ENCODE measurements at regions not wholly inside any gene's neighbourhood (a gene's known extent, or its start where the extent isn't known, plus 50 kb on each side); places are given as distances from the start of the nearest gene placed in this dataset.

DNA sequence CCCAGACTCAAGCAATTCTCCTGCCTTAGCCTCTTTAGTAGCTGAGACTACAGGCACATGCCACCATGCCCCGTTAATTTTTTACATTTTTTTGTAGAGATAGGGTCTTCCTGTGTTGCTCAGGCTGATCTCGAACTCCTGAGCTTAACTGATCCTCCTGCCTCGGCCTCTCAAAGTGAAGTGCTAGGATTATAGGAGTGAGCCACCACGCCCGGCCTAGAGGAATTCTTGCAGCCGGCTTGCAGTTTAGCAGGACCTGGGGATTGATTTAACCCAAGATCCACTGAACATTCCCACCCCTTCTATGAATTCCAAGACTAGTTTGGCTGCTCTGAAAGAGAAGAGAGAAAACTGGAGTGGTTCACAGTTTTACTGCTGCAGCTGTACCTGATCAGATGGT, 63.3 kb upstream of the TNRC6B start:
- 71 to 75% methylated on average over 5 to 6 of the region's 6 CpGs for WGBS, 2 donors (ENCODE audit: low coverage in 1 of 2)
- no peak overlapping the region for H3K27ac ChIP-seq
- intact Hi-C loops (cut with DNase I; ENCODE audit: low total_unique reads) (no loop called here), in situ Hi-C loops (cut with MboI; ENCODE audit: low pct_ligation_motif_present in 1 of 4, low pct_unique_long_range_greater_than_20kb in 1 of 4, low sequenced_read_pairs in 3 of 4) (no loop called here)
- TF ChIP-seq EP300 (IDR thresholded peaks at IDR 0.05; ENCODE audit: low read depth): no peak
- TF ChIP-seq POLR2A (IDR thresholded peaks at IDR 0.05): no peak
- TF ChIP-seq, protein P1, sequence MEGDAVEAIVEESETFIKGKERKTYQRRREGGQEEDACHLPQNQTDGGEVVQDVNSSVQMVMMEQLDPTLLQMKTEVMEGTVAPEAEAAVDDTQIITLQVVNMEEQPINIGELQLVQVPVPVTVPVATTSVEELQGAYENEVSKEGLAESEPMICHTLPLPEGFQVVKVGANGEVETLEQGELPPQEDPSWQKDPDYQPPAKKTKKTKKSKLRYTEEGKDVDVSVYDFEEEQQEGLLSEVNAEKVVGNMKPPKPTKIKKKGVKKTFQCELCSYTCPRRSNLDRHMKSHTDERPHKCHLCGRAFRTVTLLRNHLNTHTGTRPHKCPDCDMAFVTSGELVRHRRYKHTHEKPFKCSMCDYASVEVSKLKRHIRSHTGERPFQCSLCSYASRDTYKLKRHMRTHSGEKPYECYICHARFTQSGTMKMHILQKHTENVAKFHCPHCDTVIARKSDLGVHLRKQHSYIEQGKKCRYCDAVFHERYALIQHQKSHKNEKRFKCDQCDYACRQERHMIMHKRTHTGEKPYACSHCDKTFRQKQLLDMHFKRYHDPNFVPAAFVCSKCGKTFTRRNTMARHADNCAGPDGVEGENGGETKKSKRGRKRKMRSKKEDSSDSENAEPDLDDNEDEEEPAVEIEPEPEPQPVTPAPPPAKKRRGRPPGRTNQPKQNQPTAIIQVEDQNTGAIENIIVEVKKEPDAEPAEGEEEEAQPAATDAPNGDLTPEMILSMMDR (IDR thresholded peaks at IDR 0.05): no peak
- TF ChIP-seq POLR2AphosphoS5 (IDR thresholded peaks at IDR 0.05): no peak
- no peak for DNase-seq
- H3K27me3 ChIP-seq: no peaks in the 10 kb centered on the region
- no peaks in the 10 kb centered on the region for H3K36me3 ChIP-seq
- no peaks in the 10 kb centered on the region for H3K9me3 ChIP-seq
- H3K4me3 ChIP-seq: no peak overlapping the region
- peaks cover 0 to 10% (median 0%) of the 10 kb centered on the region in 4 donors for H3K4me1 ChIP-seq

DNA sequence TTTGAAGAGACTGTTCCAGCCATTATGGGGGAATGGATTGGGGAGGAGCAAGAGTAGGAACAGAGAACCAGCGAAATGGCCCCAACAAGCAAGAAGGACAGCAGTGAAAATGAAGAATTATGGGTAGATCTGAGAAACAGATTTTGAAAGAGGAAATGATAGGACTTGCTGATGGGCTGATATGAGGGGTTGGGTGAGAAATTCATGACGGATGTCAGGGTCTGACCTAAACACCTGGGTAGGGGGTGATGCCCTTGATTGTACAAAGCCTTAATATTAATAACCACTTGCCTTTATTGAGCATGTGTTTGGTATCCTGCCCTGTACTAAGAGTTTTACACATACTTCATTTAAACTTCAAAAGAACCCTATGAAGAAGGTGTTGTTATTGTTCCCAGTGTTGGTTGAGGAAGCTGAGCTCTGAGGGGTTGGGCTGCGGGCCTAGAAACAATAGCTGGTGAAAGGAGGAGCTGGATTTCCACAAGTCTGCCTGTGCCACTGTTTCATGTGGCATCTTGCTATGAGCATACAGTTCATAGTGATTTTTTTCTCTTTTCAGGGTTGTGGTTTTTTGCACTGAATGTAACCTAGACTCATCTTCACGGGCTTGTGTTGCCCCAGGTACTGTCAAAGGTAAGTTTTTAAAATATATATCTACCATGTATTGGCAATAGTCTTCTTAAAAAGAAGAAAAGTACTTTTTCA, 61.1 kb upstream of the TNRC6B start:
- H3K9me3 ChIP-seq: no peaks in the 10 kb centered on the region
- no peak overlapping the region for H3K27ac ChIP-seq
- 80% methylated on average over 1 to 4 of the region's 4 CpGs for WGBS, 2 donors (ENCODE audit: low coverage in 1 of 2)
- no peak for DNase-seq
- TF ChIP-seq EP300 (IDR thresholded peaks at IDR 0.05; ENCODE audit: low read depth): no peak
- TF ChIP-seq, protein P1 (IDR thresholded peaks at IDR 0.05): no peak
- H3K27me3 ChIP-seq: no peaks in the 10 kb centered on the region
- H3K4me3 ChIP-seq: no peak overlapping the region
- intact Hi-C loops (cut with DNase I; ENCODE audit: low total_unique reads) (no loop called here), in situ Hi-C loops (cut with MboI; ENCODE audit: low pct_ligation_motif_present in 1 of 4, low pct_unique_long_range_greater_than_20kb in 1 of 4, low sequenced_read_pairs in 3 of 4) (no loop called here)
- H3K4me1 ChIP-seq: peaks cover 0 to 2% (median 0%) of the 10 kb centered on the region in 4 donors
- H3K36me3 ChIP-seq: no peaks in the 10 kb centered on the region

DNA sequence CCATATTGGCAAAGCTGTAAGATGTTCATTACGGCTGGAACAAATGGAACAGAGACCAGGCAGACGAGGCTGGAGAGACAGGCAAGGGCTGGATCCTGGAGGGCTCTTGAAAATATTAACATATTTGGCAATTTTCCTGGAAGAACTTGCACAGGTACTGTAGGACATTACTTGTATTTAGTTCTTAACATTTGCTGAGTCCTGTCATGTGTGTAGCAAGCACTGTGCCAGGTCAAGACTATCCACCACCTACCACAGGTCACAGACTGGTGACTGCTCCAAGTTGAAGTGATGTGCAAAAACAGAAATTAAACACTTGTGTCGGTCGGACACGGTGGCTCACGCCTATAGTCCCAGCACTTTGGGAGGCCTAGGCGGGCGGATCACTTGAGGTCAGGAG, 58.7 kb upstream of the TNRC6B start:
- TF ChIP-seq, protein P1 (IDR thresholded peaks at IDR 0.05): no peak
- no peak for TF ChIP-seq EP300 (IDR thresholded peaks at IDR 0.05; ENCODE audit: low read depth)
- no peak for TF ChIP-seq POLR2AphosphoS5 (IDR thresholded peaks at IDR 0.05)
- no peak for TF ChIP-seq POLR2A (IDR thresholded peaks at IDR 0.05)
- WGBS, 2 donors (ENCODE audit: low coverage in 1 of 2): 96 to 100% methylated on average over 2 to 8 of the region's 8 CpGs
- Histone ChIP-seq H3K27me3 (no peaks in the 10 kb centered on the region), H3K27ac (no peak overlapping the region), H3K4me3 (no peak overlapping the region), H3K9me3 (no peaks in the 10 kb centered on the region), H3K36me3 (no peaks in the 10 kb centered on the region), H3K4me1 (no peaks in the 10 kb centered on the region)
- intact Hi-C loops (cut with DNase I; ENCODE audit: low total_unique reads): no loop called here
- in situ Hi-C loops (cut with MboI; ENCODE audit: low pct_ligation_motif_present in 1 of 4, low pct_unique_long_range_greater_than_20kb in 1 of 4, low sequenced_read_pairs in 3 of 4): no loop called here
- DNase-seq: no peak

DNA sequence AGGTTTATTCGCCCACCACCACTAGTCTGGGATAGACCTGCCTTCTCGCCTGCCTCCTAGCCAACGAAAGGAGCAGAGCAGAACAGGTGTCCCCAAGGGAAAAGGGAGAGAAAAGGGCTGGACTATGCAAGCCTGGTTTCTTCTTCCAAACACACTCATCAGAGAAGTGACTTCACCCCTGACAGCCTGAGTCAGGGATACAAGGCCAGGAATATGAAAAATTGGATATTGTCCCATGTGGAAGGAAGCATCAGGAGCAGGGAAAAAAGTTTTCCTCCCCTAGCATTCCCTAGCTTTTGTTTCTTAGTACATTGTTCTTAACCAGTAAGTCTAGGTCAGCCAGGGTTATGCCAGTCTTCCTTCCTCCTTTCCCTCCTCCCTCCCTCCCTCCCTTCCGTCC, 56.9 kb upstream of the TNRC6B start:
- Histone ChIP-seq H3K4me3 (no peak overlapping the region), H3K27me3 (no peaks in the 10 kb centered on the region), H3K4me1 (no peaks in the 10 kb centered on the region), H3K27ac (no peak overlapping the region), H3K9me3 (no peaks in the 10 kb centered on the region), H3K36me3 (no peaks in the 10 kb centered on the region)
- intact Hi-C loops (cut with DNase I; ENCODE audit: low total_unique reads) (no loop called here), in situ Hi-C loops (cut with MboI; ENCODE audit: low pct_ligation_motif_present in 1 of 4, low pct_unique_long_range_greater_than_20kb in 1 of 4, low sequenced_read_pairs in 3 of 4) (no loop called here)
- TF ChIP-seq, protein P1 (IDR thresholded peaks at IDR 0.05): no peak
- TF ChIP-seq POLR2AphosphoS5 (IDR thresholded peaks at IDR 0.05): no peak
- TF ChIP-seq POLR2A (IDR thresholded peaks at IDR 0.05): no peak
- no peak for TF ChIP-seq EP300 (IDR thresholded peaks at IDR 0.05; ENCODE audit: low read depth)
- no peak for DNase-seq
- 80 to 87% methylated on average over 1 to 4 of the region's 4 CpGs for WGBS, 2 donors (ENCODE audit: low coverage in 1 of 2)

Data from transverse colon (tissue), 4 donors.